HG02981 (cell line): ENCODE measurements at regions not wholly inside any gene's neighbourhood (a gene's known extent, or its start where the extent isn't known, plus 50 kb on each side); places are given as distances from the start of the nearest gene placed in this dataset.

Experiments
- ATAC-seq: cut with Tn5 transposase; IDR thresholded peaks from one replicate; pipeline ENCODE4 v1.9.1; 2021; ENCODE audit warnings: mild to moderate bottlenecking, moderate library complexity; ENCODE audit not compliant: unreplicated experiment

DNA sequence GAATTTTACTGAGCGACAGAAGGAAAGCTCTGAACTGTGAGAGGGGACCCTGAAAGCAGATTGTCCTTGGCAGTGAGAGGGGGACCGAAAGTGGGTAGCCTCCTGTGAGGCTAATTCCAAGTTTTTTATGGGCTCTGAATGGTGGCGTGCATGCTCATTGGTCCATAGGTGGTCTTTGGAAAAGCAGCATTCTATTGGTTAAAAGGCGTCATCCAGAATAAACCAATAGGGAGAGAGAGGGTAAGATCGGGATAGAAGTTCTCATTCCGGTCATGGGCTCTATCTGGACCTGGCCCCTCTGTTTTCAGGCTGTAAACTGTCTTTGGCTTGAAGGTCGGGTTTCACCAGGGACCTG lies 539.8 kb upstream of the PCDH9 start:
- no peak for ATAC-seq

DNA sequence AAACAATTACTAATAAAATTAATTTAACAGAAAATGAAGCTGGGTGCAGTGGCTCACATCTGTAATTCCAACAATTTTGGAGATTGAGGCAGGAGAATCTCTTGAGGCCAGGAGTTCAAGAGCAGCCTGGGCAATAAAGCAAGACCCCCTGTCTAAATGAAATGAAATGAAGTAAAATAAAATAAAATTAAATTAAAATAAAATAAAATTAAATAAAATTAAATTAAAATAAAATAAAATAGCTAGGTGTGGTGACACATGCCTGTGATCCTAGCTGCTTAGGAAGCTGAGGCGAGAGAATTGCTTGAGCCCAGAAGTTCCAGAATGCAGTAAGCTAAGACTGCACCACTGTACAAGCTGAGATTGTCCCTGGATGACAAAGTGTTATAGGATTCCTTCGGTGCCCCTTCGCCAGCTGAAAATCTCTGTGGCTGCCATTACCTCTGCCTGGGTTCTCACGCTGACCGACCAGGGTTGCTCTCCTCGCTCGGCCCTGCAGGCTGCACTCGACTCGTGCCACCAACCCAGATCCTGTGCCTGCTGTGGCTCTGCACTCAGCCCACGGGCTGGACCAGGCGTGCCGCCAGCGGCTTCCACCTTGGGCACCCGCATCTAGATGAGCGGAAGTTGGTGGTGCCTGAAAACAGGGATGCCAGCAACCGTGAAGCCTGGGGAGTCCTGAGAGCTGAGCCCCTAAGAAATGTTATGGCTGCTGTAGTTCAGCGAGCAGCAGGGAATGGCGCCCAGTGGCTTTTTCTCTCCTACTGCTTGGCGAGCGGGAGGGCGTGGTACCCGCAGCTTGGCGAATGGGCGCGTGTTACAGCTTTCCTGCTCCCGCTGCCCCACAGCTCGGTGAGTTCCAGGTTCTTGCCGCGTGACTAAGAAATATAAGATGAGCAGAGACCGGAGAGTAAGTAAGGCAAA lies 539.2 kb upstream of the PCDH9 start:
- no peak for ATAC-seq

DNA sequence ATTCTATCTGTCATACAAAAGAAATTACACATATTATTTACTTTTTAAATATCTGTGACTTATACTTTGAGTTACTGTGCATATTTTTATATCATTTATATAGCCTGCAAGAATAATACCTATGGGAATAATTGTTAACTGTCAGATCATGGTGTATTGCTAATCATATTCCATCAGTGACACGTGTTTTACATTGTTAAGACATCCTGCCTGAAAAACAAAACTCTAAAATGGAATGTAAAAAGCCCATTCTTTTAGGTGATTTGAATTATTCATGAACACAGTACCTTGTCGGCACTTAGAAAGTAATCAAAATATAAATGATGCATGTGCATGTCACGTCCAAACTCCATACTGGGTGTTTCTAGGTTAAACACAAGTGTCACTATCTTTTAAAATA lies 533.8 kb upstream of the PCDH9 start:
- ATAC-seq = no peak

DNA sequence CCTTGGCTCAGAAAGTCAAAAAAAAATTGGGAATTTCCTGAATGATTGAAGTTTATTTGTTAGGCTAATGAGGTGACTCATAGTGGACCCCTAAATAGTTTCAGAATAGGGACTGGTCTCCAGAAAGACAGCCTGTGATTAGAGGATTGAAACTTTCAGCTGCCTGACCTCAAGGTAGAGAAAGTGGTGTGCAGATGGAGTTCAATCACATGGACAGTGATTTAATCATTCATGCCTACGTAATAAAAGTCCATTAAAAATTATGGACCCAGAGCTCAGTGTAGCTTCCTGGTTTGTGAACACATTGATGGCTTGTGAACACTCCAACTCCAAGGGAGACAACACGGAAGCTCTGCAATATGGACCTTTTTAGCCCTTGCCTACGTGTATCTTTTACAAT lies 533.2 kb upstream of the PCDH9 start:
- no peak for ATAC-seq

- no peak for ATAC-seq
These were observed 528.8 kb upstream of the PCDH9 start for GRCh38 chr13:67758975-67759374.

- no peak for ATAC-seq
These were observed 523.9 kb upstream of the PCDH9 start for GRCh38 chr13:67754012-67754411.

GRCh38 chr13:67752759-67753158 lies 522.6 kb upstream of the PCDH9 start:
- no peak for ATAC-seq

DNA sequence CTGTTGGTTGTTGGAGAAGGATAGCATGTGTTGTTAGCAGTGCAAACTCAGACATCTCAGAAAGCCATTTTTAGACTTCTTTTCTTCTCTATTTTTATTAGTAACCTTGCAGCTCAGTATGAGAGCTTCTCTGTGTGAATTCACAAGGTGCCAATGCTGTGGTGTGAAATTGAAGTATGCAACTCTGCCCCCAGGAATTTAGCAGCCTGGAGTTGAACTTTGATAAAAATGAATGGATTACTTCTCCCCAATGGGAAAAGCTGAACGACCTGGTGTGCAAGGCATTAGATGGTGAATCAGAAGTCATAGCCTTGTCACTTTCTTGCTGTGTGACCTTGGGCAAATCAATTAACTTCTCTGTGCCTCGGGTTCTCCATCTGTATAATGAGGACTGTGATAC lies 512.3 kb upstream of the PCDH9 start:
- ATAC-seq = no peak

- ATAC-seq = no peak
These were observed 510.9 kb upstream of the PCDH9 start for GRCh38 chr13:67740871-67741535.

GRCh38 chr13:67736646-67737420 lies 506.7 kb upstream of the PCDH9 start:
- ATAC-seq = no peak

- no peak for ATAC-seq
These were observed 505.5 kb upstream of the PCDH9 start for GRCh38 chr13:67735651-67736050.

DNA sequence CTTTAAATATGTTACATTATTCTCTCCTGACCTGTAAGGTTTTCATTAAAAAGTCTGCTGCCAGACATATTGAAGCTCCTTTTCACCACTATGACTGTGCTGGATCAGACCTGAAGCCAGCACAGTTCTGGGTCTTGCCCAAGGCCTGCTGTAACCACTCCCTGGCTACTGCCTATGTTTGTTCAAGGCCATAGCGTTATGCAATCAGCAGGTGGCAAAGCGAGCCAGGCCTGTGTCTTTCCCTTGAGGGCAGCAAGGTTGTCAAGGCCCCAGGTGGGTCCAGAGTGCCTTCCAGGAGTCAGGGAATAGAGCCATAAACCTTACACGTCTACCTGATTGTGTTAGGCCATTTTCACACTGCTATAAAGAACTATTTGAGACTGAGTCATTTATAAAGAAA lies 496.8 kb upstream of the PCDH9 start:
- ATAC-seq = no peak

- ATAC-seq = no peak
These were observed 495.9 kb upstream of the PCDH9 start for GRCh38 chr13:67725999-67726398.

DNA sequence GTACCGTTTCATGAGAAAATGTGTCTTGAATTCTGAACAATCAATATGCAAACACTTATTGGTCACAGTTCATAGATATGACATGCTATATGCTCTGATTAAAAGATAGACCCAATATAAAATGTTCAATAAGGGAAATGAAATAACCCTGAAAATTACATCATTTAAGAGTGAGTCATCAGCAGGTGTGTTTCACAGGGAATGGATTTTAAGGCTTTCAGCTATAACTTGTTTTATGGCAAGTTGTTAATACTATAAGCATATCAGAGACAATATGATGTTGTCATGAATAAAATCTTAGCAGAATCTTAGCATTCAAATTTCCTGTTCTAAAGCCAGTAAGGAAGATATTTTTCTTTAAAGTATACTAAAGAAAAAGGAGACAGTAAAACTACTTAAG lies 483.4 kb upstream of the PCDH9 start:
- no peak for ATAC-seq

DNA sequence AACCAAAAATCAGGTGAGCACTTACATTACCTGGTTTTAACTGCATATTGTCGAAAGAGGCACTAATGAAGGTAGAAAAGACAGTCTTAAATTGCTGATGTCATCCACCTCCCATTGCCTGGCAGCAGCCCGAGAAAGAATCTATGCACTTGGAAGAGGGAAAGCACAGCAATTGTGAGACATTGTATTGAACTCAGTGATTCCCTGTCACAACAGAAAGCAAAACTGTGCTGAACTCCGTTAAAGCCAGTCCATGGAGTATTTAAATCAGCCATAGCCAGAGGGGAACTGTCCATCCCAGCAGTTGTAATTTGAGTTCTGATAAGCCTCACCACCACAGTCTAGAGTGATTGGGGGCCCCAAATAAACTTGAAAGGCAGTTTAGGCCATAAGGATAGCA lies 466.6 kb upstream of the PCDH9 start:
- ATAC-seq = no peak

DNA sequence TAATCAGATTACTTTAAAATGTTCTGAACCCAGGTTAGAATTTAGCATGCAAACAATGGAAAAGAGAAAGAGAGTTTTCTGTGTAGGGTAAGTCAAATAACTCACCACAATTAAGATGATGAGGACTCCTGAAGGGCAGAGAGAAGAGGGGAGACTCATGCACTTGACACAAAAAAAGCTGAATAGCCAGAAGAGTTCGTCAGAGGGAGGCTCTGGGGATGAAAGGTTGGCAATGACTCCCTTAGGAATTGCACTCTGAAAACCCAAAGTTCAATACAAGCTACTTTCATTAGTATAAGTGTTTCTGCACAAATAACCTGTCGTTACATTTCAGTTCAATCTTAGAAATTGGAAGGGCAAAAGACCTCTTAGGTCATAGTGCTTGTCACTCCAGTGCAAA lies 434.4 kb upstream of the PCDH9 start:
- ATAC-seq = no peak

- ATAC-seq = no peak
These were observed 432.9 kb upstream of the PCDH9 start for GRCh38 chr13:67662997-67663396.

DNA sequence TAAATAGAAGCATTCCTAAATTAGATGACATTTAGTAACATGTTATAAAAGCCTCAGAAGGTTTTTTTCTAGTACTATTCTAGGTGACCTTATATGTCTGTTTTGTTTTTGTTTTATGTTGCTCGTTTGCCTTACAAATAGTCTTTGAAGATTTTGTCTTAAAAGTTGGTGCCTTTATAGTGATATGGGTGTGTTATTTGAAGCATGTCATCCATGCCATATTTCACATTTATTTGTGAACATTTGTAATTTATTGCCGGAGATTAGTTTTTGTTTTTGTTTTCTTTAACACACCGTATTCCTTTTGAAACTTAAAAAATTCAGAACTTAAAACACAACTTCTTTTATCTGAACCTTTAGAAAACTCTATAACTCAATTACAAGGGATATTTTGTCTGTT lies 422.8 kb upstream of the PCDH9 start:
- no peak for ATAC-seq

- ATAC-seq = no peak
These were observed 421.9 kb upstream of the PCDH9 start for GRCh38 chr13:67651908-67652465.

- ATAC-seq = no peak
These were observed 420.3 kb upstream of the PCDH9 start for GRCh38 chr13:67650471-67650870.

DNA sequence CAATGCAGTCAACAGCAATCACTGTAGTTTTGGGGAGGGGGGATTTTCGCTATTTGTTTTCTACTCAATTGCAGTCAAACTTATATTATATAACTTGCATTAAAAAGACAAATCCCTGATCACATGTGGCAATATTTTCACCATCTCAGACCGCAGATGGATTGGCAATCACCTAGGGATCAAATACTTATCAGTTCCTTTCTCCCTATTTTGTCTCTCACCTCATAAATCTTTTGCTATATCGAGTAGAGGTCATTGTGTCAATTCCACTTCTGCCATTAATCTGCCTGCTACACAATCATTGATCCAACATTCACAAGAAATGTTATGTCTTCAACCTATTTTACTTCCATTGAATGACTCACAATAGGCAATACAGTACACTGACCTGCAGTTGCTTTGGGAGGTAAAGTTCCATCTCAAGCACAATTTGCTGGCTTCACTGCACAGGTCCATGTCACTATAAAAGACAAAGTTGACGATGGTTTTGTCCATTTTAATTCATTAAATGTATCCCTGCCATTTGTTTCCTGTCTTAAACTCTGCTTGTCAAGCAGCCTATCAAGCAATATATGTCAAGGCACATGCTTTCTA lies 415.8 kb upstream of the PCDH9 start:
- no peak for ATAC-seq
